SH-SY5Y (cell line): ENCODE measurements at regions not wholly inside any gene's neighbourhood (a gene's known extent, or its start where the extent isn't known, plus 50 kb on each side); places are given as distances from the start of the nearest gene placed in this dataset.

Source experiments
- GATA2 ChIP-seq: IDR thresholded peaks from 2 replicates; pipeline ENCODE4 v1.6.1; 2011; ENCODE audit warnings: mild to moderate bottlenecking, low read depth, low read length
- GATA3 ChIP-seq: IDR thresholded peaks from 2 replicates; pipeline ENCODE4 v1.6.1; 2011; ENCODE audit warnings: low read depth, mild to moderate bottlenecking, low read length, moderate library complexity

DNA sequence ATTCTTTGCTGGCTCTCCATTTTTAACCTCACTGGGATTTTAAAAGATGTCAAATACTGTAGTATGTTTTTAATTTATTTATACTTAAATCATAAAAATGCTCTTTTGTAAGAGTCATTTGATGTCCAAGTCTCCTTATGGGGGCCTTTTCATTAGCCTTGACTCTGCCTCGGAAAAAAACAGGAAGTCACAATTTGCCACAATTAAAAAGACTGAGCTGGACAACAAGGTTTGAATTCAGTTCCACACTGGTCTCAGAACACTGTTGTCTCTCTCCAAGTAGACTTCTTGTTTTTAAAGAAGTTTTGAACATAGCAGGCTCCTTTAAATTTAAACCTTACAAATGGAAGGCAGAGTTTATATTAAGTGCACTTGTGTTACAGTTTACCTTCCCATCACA lies 444.2 kb downstream of the ACTL7B start:
- TF ChIP-seq GATA2 = no peak
- TF ChIP-seq GATA3 = no peak

DNA sequence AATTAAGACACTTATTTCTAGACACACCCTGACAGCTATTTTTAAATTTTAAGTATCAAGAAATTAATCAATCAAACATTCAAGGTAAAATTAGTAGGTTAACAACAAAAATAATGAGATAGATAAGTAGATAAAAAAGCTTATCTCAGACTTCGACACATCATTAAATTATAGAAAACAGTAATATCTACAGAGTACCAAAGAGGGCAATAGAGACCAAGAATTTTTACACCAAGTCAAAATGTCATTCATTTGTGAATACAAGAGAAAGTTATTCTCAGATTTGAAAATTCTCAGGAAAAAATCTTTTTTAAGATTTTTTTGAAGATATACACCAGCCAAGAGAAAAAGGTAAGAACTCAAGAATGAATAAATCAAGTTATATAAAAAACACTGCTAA lies 445.6 kb downstream of the ACTL7B start:
- TF ChIP-seq GATA2 = no peak
- no peak for TF ChIP-seq GATA3

GRCh38 chr9:108400297-108400696 lies 455.5 kb downstream of the ACTL7B start:
- TF ChIP-seq GATA3 = no peak
- no peak for TF ChIP-seq GATA2

GRCh38 chr9:108399851-108400250 lies 455.9 kb downstream of the ACTL7B start:
- TF ChIP-seq GATA2 = no peak
- TF ChIP-seq GATA3 = no peak

GRCh38 chr9:108397286-108397685 lies 458.5 kb downstream of the ACTL7B start:
- TF ChIP-seq GATA2 = no peak
- no peak for TF ChIP-seq GATA3

GRCh38 chr9:108396611-108397010 lies 459.2 kb downstream of the ACTL7B start:
- TF ChIP-seq GATA2 (no peak), GATA3 (no peak)

GRCh38 chr9:108396193-108396592 lies 459.6 kb downstream of the ACTL7B start:
- no peak for TF ChIP-seq GATA3
- no peak for TF ChIP-seq GATA2

DNA sequence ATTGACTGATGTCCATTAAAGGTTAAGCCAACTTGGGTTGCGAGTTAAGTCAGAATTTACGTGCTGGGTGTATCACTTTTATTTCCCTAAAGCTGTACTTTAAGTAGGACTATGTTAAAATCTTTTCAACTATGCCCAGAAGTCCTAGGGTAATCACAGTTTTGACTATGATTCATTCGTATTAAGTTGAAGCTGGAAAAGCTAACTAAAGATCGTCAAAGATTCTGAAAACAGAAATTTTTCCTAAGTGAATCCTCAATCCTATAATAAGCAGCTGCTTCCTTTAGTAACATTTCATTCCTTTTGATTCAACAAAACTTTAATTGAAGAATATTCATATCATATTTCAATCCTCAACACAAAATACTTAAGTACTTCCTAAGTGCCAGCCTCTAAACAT lies 460.4 kb downstream of the ACTL7B start:
- TF ChIP-seq GATA2 (no peak), GATA3 (no peak)

DNA sequence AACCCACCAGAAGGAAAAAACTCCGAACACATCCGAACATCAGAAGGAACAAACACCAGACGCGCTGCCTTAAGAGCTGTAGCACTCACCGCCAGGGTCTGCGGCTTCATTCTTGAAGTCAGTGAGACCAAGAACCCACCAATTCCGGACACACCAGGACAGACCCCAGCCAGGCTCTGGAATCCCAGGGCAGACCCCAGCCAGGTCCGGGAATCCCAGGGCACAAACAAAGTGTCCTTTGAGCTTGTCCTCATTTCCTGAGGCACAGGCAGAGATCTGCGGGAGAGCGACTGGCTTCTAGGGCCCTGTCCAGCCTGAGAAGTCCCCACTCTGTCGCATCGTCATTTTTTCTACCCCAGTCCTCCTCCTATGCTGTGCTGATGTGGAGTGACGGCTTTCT lies 461.1 kb downstream of the ACTL7B start:
- TF ChIP-seq GATA3 (no peak), GATA2 (no peak)

DNA sequence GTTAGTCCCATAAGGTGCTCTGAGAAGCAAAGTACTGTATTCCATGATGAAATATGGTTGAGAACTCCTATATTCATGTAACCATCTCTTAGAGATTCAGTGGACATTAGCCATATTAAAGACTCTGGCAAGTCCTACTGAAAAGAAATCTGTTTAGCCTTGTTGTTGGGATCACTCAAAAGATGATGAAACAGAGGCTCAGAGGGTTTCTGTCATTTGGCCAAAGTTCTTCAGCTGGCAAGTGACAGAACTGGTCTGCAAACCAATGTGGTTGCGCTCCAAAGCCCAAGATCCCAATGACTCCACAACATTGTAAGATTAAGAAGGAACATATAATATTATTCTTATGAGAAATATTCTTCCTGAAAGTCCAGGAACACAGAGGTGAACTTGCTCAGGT lies 462.9 kb downstream of the ACTL7B start:
- no peak for TF ChIP-seq GATA3
- no peak for TF ChIP-seq GATA2

GRCh38 chr9:108389056-108389455 lies 466.7 kb downstream of the ACTL7B start:
- TF ChIP-seq GATA3 (no peak), GATA2 (no peak)

- no peak for TF ChIP-seq GATA2
Observed at GRCh38 chr9:108386859-108387384, 468.9 kb downstream of the ACTL7B start.

GRCh38 chr9:108386032-108386431 lies 469.8 kb downstream of the ACTL7B start:
- TF ChIP-seq GATA3 (no peak), GATA2 (no peak)

GRCh38 chr9:108383796-108384195 lies 472.0 kb downstream of the ACTL7B start:
- TF ChIP-seq GATA2 (no peak), GATA3 (no peak)

DNA sequence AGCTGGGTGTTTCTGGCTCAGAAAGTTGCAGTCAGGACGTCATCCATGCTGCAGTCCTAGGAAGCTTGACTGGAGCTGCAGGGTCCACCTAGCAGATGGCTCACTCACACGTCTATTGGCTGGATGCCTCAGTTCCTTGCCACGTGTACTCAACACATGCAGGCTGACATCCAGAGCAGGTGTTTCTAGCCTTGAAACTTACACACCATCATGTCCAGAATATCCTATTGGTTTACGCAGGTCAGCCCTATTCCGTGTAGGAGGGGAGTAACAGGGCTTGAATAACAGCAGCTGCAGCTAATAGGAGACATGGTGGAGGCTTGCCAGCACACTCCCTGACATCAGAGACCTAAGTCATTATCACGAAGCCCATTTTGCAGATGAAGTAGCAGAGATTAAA lies 473.5 kb downstream of the ACTL7B start:
- no peak for TF ChIP-seq GATA2
- no peak for TF ChIP-seq GATA3

DNA sequence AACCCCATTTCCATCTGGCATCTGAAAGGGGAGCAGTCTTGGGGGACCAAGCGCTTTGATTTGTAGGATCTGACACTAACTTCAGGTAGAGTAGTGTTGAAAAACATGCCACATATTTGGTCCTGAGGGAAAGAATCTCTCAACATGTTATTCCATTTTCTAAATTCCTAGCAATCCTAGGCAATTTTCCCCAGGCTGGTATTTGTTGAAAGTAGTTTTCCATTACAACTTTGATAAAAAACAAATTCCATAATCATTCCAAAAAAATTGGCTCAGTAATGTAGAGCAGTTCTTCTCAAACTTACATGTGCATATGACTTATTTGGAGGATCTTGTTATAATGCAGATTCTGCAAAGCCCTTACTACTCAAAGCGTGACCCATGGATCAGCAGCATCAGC lies 477.9 kb downstream of the ACTL7B start:
- TF ChIP-seq GATA3 = no peak
- no peak for TF ChIP-seq GATA2

GRCh38 chr9:108377382-108377781 lies 478.4 kb downstream of the ACTL7B start:
- no peak for TF ChIP-seq GATA3
- TF ChIP-seq GATA2 = no peak

GRCh38 chr9:108376140-108376539 lies 479.6 kb downstream of the ACTL7B start:
- no peak for TF ChIP-seq GATA3

GRCh38 chr9:108374626-108375025 lies 481.2 kb downstream of the ACTL7B start:
- TF ChIP-seq GATA3 (no peak), GATA2 (no peak)
